ENCODE measurements at regions not wholly inside any gene's neighbourhood (a gene's known extent, or its start where the extent isn't known, plus 50 kb on each side); places are given as distances from the start of the nearest gene placed in this dataset.

GRCh38 chrX:20596856-20597255, 330.1 kb upstream of the RPS6KA3 start:
- no peak for DNase-seq

GRCh38 chrX:20595928-20596575, 329.3 kb upstream of the RPS6KA3 start:
- no peak for DNase-seq

GRCh38 chrX:20594985-20595384, 328.3 kb upstream of the RPS6KA3 start:
- peak; percentile 44 for DNase-seq

- DNase-seq: no peak
These were observed 327.1 kb upstream of the RPS6KA3 start for GRCh38 chrX:20593836-20594235.

GRCh38 chrX:20593402-20593801, 326.7 kb upstream of the RPS6KA3 start:
- DNase-seq: no peak

- DNase-seq: no peak
These were observed 324.5 kb upstream of the RPS6KA3 start for GRCh38 chrX:20591246-20591645.

- no peak for DNase-seq
These were observed 319.1 kb upstream of the RPS6KA3 start for GRCh38 chrX:20585782-20586181.

- DNase-seq: no peak
These were observed 304.9 kb upstream of the RPS6KA3 start for GRCh38 chrX:20571611-20572010.

- no peak for DNase-seq
These were observed 300.4 kb upstream of the RPS6KA3 start for GRCh38 chrX:20567108-20567507.

GRCh38 chrX:20547611-20548051, 280.9 kb upstream of the RPS6KA3 start:
- DNase-seq: no peak

- no peak for DNase-seq
These were observed 278.8 kb upstream of the RPS6KA3 start for GRCh38 chrX:20545538-20545937.

GRCh38 chrX:20542072-20542471, 275.4 kb upstream of the RPS6KA3 start:
- DNase-seq: no peak

GRCh38 chrX:20538974-20539373, 272.3 kb upstream of the RPS6KA3 start:
- no peak for DNase-seq

- DNase-seq: no peak
These were observed 265.0 kb upstream of the RPS6KA3 start for GRCh38 chrX:20531667-20532066.

- DNase-seq: peak; percentile 70
These were observed 263.8 kb upstream of the RPS6KA3 start for GRCh38 chrX:20530406-20530921.

- DNase-seq: no peak
These were observed 263.0 kb upstream of the RPS6KA3 start for GRCh38 chrX:20529711-20530110.

GRCh38 chrX:20529301-20529700, 262.6 kb upstream of the RPS6KA3 start:
- peak; percentile 13 for DNase-seq

- DNase-seq: peak; percentile 63
These were observed 260.9 kb upstream of the RPS6KA3 start for GRCh38 chrX:20527558-20528011.

GRCh38 chrX:20527041-20527440, 260.3 kb upstream of the RPS6KA3 start:
- no peak for DNase-seq

GRCh38 chrX:20523626-20524312, 257.1 kb upstream of the RPS6KA3 start:
- DNase-seq: no peak

- no peak for DNase-seq
These were observed 255.7 kb upstream of the RPS6KA3 start for GRCh38 chrX:20522420-20522819.

GRCh38 chrX:20521222-20521621, 254.5 kb upstream of the RPS6KA3 start:
- no peak for DNase-seq

GRCh38 chrX:20519826-20520225, 253.1 kb upstream of the RPS6KA3 start:
- no peak for DNase-seq

GRCh38 chrX:20519146-20519545, 252.4 kb upstream of the RPS6KA3 start:
- no peak for DNase-seq

Measured in NCI-H2171 treated with DMSO at 0.1 percent for 48 hours (cell line).